Glutamatergic neuron (in vitro differentiated cells): ENCODE measurements at regions not wholly inside any gene's neighbourhood (a gene's known extent, or its start where the extent isn't known, plus 50 kb on each side); places are given as distances from the start of the nearest gene placed in this dataset.

ENCODE experiments used
- DNase-seq: peaks from one replicate; pipeline ENCODE4 v3.0.0; 2022
- H3K27ac Mint-ChIP-seq: one replicate; pipeline ENCODE4 v1.8.0; 2020; ENCODE audit warnings: mild to moderate bottlenecking, mixed read lengths, inconsistent platforms; ENCODE audit not compliant: unreplicated experiment
- H3K27me3 Mint-ChIP-seq: one replicate; pipeline ENCODE4 v1.8.0; 2020; ENCODE audit warnings: mild to moderate bottlenecking, moderate library complexity, mixed read lengths, inconsistent platforms; ENCODE audit not compliant: unreplicated experiment
- H3K36me3 Mint-ChIP-seq: one replicate; pipeline ENCODE4 v1.8.0; 2020; ENCODE audit warnings: mild to moderate bottlenecking, mixed read lengths, inconsistent platforms; ENCODE audit not compliant: unreplicated experiment
- H3K4me1 Mint-ChIP-seq: one replicate; pipeline ENCODE4 v1.8.0; 2020; ENCODE audit warnings: mild to moderate bottlenecking, low read depth, mixed read lengths, inconsistent platforms; ENCODE audit not compliant: unreplicated experiment
- H3K4me3 Mint-ChIP-seq: one replicate; pipeline ENCODE4 v1.8.0; 2020; ENCODE audit warnings: mild to moderate bottlenecking, mixed read lengths, inconsistent platforms; ENCODE audit not compliant: unreplicated experiment
- H3K9me3 Mint-ChIP-seq: one replicate; pipeline ENCODE4 v1.8.0; 2020; ENCODE audit warnings: mild to moderate bottlenecking, moderate library complexity, mixed read lengths, inconsistent platforms; ENCODE audit not compliant: unreplicated experiment
- TF ChIP-seq, protein P1 (sequence below): fragments of 200-600 bp; sonication (generic); IDR thresholded peaks from one replicate; pipeline ENCODE4 v1.5.0; 2021; ENCODE audit not compliant: partially characterized antibody, unreplicated experiment

DNA sequence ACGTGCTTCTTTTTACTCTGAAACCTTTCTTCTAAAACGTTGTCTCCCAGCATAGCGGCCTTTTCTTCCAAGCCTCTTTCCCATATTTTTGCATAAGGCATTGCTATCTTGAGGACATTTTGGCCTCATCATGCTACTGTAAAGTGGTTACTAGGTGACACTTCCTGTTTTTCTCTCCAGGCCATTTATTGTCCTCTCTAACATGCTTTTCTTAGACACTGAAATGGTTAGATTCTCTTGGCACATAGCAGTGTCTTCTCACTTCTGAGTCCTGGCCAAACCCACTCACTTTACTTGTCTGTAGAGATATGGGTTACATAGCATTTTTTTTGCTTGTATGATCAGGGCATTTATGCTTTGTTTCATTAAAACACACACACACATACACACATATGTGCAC lies 50.1 kb upstream of the KCNH7 start:
- Mint-ChIP-seq H3K4me1 (no peaks in the 10 kb centered on the region), H3K27ac (no peak overlapping the region), H3K27me3 (no peaks in the 10 kb centered on the region), H3K36me3 (no peaks in the 10 kb centered on the region), H3K9me3 (no peaks in the 10 kb centered on the region), H3K4me3 (no peak overlapping the region)
- TF ChIP-seq, protein P1, sequence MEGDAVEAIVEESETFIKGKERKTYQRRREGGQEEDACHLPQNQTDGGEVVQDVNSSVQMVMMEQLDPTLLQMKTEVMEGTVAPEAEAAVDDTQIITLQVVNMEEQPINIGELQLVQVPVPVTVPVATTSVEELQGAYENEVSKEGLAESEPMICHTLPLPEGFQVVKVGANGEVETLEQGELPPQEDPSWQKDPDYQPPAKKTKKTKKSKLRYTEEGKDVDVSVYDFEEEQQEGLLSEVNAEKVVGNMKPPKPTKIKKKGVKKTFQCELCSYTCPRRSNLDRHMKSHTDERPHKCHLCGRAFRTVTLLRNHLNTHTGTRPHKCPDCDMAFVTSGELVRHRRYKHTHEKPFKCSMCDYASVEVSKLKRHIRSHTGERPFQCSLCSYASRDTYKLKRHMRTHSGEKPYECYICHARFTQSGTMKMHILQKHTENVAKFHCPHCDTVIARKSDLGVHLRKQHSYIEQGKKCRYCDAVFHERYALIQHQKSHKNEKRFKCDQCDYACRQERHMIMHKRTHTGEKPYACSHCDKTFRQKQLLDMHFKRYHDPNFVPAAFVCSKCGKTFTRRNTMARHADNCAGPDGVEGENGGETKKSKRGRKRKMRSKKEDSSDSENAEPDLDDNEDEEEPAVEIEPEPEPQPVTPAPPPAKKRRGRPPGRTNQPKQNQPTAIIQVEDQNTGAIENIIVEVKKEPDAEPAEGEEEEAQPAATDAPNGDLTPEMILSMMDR = no peak
- no peak for DNase-seq
